ENCODE measurements at regions not wholly inside any gene's neighbourhood (a gene's known extent, or its start where the extent isn't known, plus 50 kb on each side); places are given as distances from the start of the nearest gene placed in this dataset.
"Not testable (repeated sequence)": the region's sequence is repeated elsewhere in the genome, so short reads cannot be mapped to it uniquely, and the experiment has no call there.

- H3K9me3 ChIP-seq (ENCODE audit: low read length) = no peaks in the 10 kb centered on the region
- H4K20me1 ChIP-seq (ENCODE audit: insufficient read depth, low read length) = no peaks in the 10 kb centered on the region; the same call in 1 of the 2 replicates
- intact Hi-C loops (cut with micrococcal nuclease; ENCODE audit: unreplicated experiment) = no loop called here
- no peak overlapping the region for H3K4me3 ChIP-seq (ENCODE audit: low read depth, low read length, poor library complexity, severe bottlenecking)
- no peaks in the 10 kb centered on the region for H3K36me3 ChIP-seq (ENCODE audit: insufficient read depth, low read length)
- H3K4me1 ChIP-seq (ENCODE audit: insufficient read depth, low read length, poor library complexity, severe bottlenecking) = no peaks in the 10 kb centered on the region
- no peak overlapping the region for H3K4me2 ChIP-seq (ENCODE audit: low read length)
- H3K79me2 ChIP-seq (ENCODE audit: insufficient read depth, low read depth, low read length) = no peaks in the 10 kb centered on the region
- TF ChIP-seq EZH2phosphoT487 (IDR thresholded peaks at IDR 0.05; ENCODE audit: borderline replicate concordance, low read depth, low read length) = no peak
- no peak for TF ChIP-seq CTCF (conservative IDR thresholded peaks at IDR 0.05; ENCODE audit: low read length)
- H2AFZ ChIP-seq (ENCODE audit: low read length) = no peak overlapping the region
- CTCF ChIA-PET (ENCODE audit: unreplicated experiment) = no interaction called here
- DNase-seq (ENCODE audit: low spot score) = no peak
- no peaks in the 10 kb centered on the region for H3K9me2 ChIP-seq (ENCODE audit: insufficient read depth, low read length)
- no TSS peak for BruUV-seq (replicated peaks)
- POLR2A ChIA-PET = no interaction called here
- H3K27ac ChIP-seq (ENCODE audit: low read depth, low read length, poor library complexity, severe bottlenecking) = no peak overlapping the region
These were observed 462.7 kb upstream of the CDH4 start for GRCh38 chr20:60789399-60789798.

GRCh38 chr20:60790339-60790738 lies 461.7 kb upstream of the CDH4 start:
- H2AFZ ChIP-seq (ENCODE audit: low read length); H3K27ac ChIP-seq (ENCODE audit: low read depth, low read length, poor library complexity, severe bottlenecking); DNase-seq (ENCODE audit: low spot score); POLR2A ChIA-PET; H3K4me1 ChIP-seq (ENCODE audit: insufficient read depth, low read length, poor library complexity, severe bottlenecking); H3K4me3 ChIP-seq (ENCODE audit: low read depth, low read length, poor library complexity, severe bottlenecking); CTCF ChIA-PET (ENCODE audit: unreplicated experiment); intact Hi-C loops (cut with micrococcal nuclease; ENCODE audit: unreplicated experiment); H3K9me3 ChIP-seq (ENCODE audit: low read length); H3K36me3 ChIP-seq (ENCODE audit: insufficient read depth, low read length); H3K9me2 ChIP-seq (ENCODE audit: insufficient read depth, low read length); H3K79me2 ChIP-seq (ENCODE audit: insufficient read depth, low read depth, low read length); BruUV-seq (replicated peaks); H4K20me1 ChIP-seq (ENCODE audit: insufficient read depth, low read length); H3K4me2 ChIP-seq (ENCODE audit: low read length): not testable (repeated sequence)

- Histone ChIP-seq H3K79me2 (ENCODE audit: insufficient read depth, low read depth, low read length) (no peaks in the 10 kb centered on the region), H4K20me1 (ENCODE audit: insufficient read depth, low read length) (no peaks in the 10 kb centered on the region), H3K36me3 (ENCODE audit: insufficient read depth, low read length) (no peaks in the 10 kb centered on the region), H3K4me2 (ENCODE audit: low read length) (no peak overlapping the region), H3K4me3 (ENCODE audit: low read depth, low read length, poor library complexity, severe bottlenecking) (no peak overlapping the region), H2AFZ (ENCODE audit: low read length) (no peak overlapping the region), H3K9me3 (ENCODE audit: low read length) (no peaks in the 10 kb centered on the region), H3K9me2 (ENCODE audit: insufficient read depth, low read length) (no peaks in the 10 kb centered on the region), H3K27ac (ENCODE audit: low read depth, low read length, poor library complexity, severe bottlenecking) (no peak overlapping the region), H3K4me1 (ENCODE audit: insufficient read depth, low read length, poor library complexity, severe bottlenecking) (no peaks in the 10 kb centered on the region)
- no peak for DNase-seq (ENCODE audit: low spot score)
- ChIA-PET CTCF (ENCODE audit: unreplicated experiment) (no interaction called here), POLR2A (no interaction called here)
- no TSS peak for BruUV-seq (replicated peaks)
- TF ChIP-seq EZH2phosphoT487 (IDR thresholded peaks at IDR 0.05; ENCODE audit: borderline replicate concordance, low read depth, low read length) = no peak
- no peak for TF ChIP-seq CTCF (conservative IDR thresholded peaks at IDR 0.05; ENCODE audit: low read length)
- intact Hi-C loops (cut with micrococcal nuclease; ENCODE audit: unreplicated experiment) = no loop called here
These were observed 460.2 kb upstream of the CDH4 start for GRCh38 chr20:60791823-60792222.

Data from OCI-LY7 (cell line).